Fibroblast of mammary gland (primary cell): ENCODE measurements at regions not wholly inside any gene's neighbourhood (a gene's known extent, or its start where the extent isn't known, plus 50 kb on each side); places are given as distances from the start of the nearest gene placed in this dataset.

Experiments used
- DNase-seq: peaks from one replicate; pipeline ENCODE4 v3.0.0-alpha.2; 2010; ENCODE audit warnings: low read depth
- H3K4me3 ChIP-seq: 2 replicates; pipeline ENCODE4 v1.5.1; 2011; ENCODE audit warnings: low read depth, mild to moderate bottlenecking, low read length, moderate library complexity; ENCODE audit not compliant: control insufficient read depth
- TF ChIP-seq, protein P1 (sequence below): conservative IDR thresholded peaks from 2 replicates; pipeline ENCODE4 v1.5.1; 2011; ENCODE audit warnings: low read depth, low read length, inconsistent platforms; ENCODE audit not compliant: control insufficient read depth, insufficient read depth

DNA sequence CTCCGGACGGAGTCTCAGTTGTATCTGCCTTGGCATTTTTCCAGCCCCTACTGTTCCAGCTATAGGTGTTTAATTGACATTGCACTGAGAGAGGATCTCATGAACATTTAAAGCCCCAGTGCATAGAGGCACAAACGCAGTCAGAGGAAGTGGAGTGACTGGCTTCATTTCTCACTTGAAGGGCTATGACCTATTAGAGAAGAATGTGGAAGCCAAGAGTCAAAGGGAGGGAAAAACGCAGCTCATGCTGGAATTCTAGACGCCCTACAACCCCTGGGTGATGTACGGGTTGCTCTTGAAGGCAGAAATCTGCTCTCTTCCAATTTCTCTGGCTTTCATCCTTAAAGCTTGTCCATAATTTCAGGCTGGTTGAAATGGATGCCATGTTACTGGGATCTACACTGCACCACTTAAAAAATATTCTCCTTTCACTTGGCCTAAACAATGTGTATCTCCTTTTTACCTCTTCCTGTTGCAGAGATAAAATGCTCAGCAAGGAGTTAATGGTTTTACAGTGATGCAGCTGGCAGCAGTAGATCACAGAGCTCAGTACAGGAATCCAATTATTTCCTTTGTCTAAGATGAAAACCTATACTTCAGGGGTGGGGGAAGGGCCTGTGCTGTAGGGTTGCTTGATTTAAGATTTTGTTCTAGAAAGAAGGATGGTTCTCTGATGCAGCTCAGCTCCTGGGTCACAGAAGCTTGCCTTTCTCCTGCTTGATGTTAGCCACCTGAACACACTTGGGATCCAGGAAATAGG, 61.8 kb upstream of the MAMDC2 start:
- peak; percentile 58 for DNase-seq
- H3K4me3 ChIP-seq, result no peak overlapping the region
- TF ChIP-seq, protein P1, sequence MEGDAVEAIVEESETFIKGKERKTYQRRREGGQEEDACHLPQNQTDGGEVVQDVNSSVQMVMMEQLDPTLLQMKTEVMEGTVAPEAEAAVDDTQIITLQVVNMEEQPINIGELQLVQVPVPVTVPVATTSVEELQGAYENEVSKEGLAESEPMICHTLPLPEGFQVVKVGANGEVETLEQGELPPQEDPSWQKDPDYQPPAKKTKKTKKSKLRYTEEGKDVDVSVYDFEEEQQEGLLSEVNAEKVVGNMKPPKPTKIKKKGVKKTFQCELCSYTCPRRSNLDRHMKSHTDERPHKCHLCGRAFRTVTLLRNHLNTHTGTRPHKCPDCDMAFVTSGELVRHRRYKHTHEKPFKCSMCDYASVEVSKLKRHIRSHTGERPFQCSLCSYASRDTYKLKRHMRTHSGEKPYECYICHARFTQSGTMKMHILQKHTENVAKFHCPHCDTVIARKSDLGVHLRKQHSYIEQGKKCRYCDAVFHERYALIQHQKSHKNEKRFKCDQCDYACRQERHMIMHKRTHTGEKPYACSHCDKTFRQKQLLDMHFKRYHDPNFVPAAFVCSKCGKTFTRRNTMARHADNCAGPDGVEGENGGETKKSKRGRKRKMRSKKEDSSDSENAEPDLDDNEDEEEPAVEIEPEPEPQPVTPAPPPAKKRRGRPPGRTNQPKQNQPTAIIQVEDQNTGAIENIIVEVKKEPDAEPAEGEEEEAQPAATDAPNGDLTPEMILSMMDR, result no peak

DNA sequence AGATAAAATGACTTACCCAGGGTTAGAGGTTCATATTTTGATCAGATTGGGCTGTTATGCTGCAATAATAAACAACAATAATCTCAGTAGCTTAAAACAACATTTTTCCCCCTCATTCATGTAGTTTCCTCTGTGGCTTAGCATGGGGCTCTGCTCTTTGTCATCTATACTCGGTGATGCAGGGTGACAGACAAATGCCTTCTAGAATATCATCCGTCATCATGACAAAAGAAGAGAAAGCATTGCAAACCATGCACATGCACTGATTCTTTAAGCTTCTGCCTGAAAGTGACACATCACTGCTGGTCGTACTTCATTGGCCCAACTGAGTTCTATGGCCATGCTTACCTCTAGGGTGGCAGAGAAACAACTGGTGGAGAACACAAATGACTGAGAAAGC, 58.8 kb upstream of the MAMDC2 start:
- no peak overlapping the region for H3K4me3 ChIP-seq
- TF ChIP-seq, protein P1, result no peak
- DNase-seq, result no peak

DNA sequence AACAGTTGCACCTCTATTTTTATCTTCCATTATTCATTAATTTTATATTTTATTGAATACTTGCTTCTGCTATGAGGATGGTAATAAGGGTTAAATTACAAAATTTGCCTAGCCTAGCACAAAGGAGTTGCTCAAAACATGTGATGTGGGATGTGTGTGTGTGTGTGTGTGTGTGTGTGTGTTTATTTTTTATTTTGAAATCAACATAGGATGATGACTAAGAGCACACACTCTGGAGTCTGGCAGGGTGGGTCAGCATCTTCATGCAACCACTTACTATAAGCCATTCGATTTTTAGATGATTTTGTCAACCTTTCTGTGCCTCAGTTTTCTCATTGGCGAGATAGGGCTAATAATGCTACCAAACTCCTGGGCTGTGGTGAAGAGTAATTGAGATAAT, 57.7 kb upstream of the MAMDC2 start:
- H3K4me3 ChIP-seq, result no peak overlapping the region
- TF ChIP-seq, protein P1, result no peak
- DNase-seq, result peak; percentile 61

DNA sequence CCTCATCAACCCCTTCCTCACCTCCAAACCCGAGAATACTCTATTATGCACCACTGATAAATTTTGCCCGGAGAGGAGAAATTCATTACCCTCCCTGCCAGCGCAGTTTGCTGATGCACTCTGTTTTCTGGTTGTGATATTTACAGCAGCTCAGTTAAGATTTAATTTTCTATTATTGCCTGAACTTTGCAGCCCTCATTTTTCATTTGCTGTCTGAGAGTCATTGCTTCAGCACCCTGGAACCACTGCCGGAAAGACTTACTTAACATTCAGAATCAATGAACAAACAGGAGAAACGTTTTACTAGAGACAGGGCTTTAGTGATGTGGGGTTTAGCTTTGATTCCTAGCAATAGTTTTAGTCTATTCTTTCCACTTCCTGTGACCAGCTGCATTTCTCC, 56.7 kb upstream of the MAMDC2 start:
- TF ChIP-seq, protein P1, result no peak
- H3K4me3 ChIP-seq, result no peak overlapping the region
- no peak for DNase-seq

DNA sequence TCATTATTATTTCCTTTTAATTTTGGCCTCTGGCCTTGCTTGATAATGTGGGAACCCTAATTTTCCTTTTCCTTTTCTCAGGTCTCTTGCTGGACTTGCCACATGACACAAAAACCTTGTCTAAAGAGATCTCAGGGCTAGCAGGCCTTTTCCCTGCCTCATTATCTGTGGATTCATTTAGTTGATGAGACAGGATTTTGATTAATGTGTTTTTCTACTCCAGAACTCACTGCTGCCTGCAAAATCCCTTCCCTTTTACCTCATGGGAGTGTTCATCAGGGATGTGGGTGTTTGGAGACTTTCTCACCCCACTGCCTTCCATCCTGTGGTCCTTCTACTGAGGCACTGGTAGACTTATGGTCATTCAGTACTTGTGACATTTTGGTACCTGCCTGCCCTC, 56.2 kb upstream of the MAMDC2 start:
- TF ChIP-seq, protein P1, result no peak
- H3K4me3 ChIP-seq, result no peak overlapping the region
- DNase-seq, result no peak

DNA sequence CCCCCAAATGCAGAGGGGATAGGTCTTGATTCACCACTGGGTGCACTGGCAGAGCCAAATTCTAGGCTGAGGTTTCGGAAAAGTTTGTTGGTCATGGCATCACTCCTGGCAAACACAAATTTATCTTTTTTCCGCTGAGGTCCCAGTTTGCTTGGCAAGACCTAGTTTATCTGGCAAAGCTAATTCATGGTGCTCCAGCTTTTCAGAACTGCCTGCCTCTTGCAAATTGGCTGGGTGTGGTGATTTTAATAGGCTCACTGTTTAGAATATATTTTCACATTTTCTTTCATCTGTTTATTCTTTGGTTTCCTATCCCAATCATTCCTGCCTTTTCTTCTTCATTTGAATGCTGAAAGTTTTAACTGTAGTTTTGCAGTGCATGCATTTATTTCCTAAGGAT, 50.5 kb upstream of the MAMDC2 start:
- no peak overlapping the region for H3K4me3 ChIP-seq
- TF ChIP-seq, protein P1, result no peak
- no peak for DNase-seq
